HG03025 (cell line): ENCODE measurements at regions not wholly inside any gene's neighbourhood (a gene's known extent, or its start where the extent isn't known, plus 50 kb on each side); places are given as distances from the start of the nearest gene placed in this dataset.

Experiments used
- ATAC-seq: cut with Tn5 transposase; IDR thresholded peaks from one replicate; pipeline ENCODE4 v1.9.1; 2021; ENCODE audit warnings: mild to moderate bottlenecking, moderate library complexity; ENCODE audit not compliant: unreplicated experiment, low FRiP score

- no peak for ATAC-seq
Measured at GRCh38 chrX:110408949-110409588, 50.4 kb downstream of the RTL9 start.

GRCh38 chrX:110409925-110410324, 51.3 kb downstream of the RTL9 start:
- ATAC-seq, result no peak

DNA sequence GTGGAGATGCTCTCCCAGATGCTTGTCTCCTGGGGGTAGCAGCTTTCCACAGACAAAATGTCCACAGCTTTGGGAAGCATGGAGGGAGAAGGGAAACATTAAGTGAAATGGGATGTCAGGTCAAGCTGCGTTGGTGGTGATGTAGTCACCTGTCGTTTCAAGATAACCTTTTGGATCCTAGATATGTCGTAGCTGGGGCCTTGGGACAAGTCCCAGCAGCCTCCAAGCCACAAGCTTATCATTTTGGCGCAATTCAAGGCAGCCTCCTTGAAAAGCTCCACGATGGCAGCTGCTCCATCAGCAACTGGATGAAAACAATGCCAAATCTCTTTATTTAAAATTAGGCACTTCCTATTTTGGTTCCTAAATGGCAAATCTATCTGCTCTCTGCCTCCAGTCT, 52.0 kb downstream of the RTL9 start:
- no peak for ATAC-seq

DNA sequence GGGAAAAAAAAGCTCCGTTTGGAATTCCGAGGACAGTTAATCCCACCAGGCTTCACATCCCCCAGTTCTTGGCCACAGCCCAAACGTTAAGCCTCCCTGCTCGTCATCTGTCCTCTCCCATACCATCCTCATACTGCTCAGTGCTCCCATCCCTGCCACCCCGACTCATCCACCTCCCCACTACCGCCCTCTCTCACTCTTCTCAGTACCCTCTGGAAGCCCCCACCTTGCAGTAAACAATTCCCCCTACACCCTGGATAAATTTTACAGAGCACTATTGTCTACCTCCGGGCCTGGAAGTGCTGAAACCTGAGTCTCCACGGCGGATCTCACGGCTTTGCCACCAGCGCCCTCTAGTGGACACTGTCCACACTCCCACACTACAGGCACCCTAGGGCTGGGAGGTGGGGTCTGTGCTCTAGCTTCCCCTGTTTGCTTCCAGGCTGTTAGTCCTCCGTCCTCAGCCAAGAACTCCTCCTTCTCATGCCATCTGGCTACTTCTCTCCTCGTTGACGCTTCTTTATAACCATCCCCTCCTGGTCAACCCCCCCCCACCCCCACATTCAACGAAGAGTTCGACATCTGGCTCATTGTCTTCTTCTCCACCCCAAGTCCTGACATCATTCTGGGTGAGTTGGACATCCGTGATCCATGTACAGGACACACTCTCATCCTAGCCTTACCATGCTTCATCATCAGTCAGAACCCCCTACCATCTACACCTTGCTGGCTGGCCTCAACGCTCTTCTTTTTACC, 54.5 kb downstream of the RTL9 start:
- peak; percentile 75 for ATAC-seq

GRCh38 chrX:110413727-110414124, 55.1 kb downstream of the RTL9 start:
- no peak for ATAC-seq

DNA sequence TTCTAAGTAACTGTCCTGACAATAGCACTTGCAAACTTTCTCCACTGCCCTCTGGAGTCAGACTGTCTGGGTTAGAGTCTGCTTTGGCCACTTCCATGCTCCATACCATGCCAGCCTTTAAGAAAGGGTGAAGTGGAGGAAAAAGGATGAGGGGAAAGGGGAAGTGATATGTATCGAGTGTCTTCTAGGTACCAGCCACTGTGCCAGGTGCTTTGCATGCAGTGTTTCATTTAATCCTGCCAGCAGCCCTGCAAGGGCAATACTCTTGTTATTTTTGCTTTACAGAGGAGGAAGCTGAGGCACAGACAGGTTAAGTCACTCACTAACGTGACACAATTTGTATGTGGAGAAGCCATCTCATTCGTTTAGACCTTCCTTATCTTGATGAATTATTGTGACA, 55.6 kb downstream of the RTL9 start:
- ATAC-seq, result peak; percentile 7

- peak; percentile 49 for ATAC-seq
Measured at GRCh38 chrX:110414679-110415439, 56.2 kb downstream of the RTL9 start.

GRCh38 chrX:110415440-110416170, 57.0 kb downstream of the RTL9 start:
- no peak for ATAC-seq

GRCh38 chrX:110417128-110417527, 58.5 kb downstream of the RTL9 start:
- ATAC-seq, result no peak

DNA sequence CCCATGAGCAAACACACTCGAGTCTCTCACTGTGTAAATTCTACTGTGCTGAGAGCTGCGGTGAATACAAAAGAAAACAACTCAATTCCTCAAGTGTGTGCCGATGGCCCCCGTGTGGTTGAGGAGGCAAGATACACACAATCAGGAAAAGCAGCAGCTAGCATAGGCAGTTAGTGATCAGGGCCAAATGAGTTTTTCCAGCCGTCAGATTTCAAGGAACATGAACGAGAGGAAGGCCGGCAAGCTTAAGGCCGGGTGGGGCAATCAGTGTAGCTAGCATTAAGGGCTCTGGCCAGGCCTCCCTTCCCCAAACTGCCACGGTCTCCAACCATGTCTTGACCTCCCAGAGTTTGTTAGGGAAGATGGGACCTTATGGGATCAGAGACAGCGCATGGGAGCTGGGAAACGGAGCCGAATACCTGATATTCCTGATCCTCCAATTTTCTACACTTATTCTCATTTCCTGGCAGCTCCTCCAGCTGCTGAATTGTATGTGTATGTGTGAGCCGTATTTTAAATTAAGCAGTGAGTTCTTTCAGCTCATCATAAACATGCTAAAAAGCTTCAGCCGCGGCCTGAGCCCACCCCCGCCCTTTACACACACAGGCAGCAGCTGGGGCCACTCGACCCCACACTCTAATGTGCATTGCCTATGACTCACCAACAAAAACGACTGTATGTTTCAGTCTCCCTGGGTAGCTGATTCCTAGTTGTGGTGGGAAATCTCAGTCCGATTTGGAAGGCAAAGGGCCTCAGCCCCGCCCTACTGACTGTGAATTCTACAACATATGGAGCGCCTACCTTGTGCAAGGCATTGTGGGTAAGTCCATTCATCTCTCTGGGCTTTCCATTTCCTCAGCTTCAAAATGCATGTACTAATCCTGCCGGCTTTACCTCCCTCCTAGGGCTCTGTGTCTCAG, 59.9 kb downstream of the RTL9 start:
- ATAC-seq, result no peak

DNA sequence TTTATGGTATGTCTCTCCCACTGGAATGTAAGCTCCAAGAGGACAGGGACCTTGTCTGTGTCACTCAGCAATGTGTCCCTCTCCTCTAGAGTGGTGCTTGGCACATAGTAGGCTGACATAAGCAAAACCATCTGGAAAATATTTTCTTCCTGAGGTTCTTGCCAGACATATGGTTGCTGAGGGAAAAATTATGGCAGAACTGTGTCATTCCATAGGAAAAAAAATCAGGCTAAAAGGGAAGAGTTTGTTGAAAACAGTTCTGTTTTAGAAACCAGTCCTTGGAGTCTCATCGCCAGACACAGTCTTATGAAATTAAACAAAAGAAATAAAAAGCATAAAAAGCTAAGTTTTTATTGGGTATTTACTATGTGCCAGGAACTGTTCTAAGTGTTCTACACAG, 60.9 kb downstream of the RTL9 start:
- ATAC-seq, result no peak

DNA sequence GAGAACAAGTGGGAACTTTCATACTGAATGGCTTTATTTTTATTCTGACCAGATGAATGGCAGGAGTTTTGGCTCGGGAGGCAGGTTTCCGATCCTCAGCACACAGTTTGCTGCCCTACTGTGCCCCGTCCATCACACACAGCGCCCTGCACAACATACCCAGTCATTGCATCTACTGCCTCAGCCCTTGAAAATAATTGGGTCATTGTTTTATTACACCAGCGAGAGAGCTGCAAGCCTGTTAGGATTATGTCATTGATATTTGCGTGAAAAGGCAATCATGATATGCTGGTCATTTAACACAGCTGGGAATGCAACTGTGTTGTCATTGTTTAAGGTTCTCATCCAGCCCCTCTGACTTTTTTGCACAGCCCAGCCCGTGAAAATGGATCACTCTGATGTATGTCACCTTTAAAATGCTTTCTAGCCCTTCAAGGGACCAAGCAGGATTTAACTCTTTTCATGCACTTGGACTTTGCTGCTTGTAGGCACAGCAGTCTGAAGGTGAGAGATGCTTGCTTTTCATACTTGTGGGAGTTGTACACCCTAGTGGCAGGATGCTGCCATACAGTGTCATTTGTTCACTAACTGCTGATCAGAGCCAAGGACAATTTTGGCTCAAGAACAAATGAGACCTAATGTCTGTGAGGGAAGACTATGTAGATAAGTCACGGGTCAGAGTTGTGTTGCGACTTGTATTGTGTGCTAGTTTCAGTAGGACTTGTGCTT, 62.3 kb downstream of the RTL9 start:
- ATAC-seq, result no peak

GRCh38 chrX:110421500-110422455, 63.1 kb downstream of the RTL9 start:
- no peak for ATAC-seq

DNA sequence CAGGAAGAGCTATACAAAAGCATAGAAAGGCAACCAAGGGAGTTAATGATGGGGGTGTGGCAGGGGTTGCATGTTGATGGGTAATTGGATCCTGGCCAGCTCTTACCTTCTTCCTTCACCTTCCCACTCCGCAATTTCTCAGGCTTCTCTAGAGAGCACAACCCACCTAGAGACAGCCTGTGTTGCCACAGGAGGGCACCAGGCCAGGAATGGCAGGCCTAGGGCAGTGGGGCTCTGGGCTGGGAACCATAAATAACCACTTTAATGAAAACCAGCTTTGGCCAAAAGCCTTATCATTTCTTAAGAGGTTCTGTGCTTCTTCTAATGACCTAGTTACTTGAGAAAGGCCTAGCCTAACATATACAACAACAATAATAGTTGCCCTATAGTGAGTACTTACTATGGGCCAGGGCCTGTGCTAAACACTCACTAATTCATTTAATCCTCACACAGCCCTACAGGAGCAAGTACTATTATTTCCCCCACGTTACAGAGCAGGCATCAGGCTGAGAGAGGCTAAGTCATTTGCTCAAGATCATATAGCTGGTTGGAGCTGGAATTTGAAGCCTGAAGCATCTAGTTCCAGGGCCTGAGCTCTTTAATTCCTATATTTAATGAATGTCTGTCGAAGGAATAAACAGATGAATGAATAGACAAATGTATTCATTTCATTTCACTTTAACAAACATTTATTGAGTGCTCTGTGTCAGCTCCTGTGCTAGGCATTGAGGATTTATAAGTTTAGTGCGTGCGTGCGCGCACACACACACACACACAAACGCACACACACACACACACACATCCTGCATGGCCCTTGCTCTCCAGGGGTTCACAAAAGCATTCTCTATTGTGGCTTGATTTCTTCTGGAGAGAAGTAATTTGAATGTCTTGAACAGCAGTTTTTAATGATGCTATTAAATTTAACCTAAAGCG, 66.8 kb downstream of the RTL9 start:
- no peak for ATAC-seq

- ATAC-seq, result no peak
Measured at GRCh38 chrX:110426155-110426504, 67.5 kb downstream of the RTL9 start.

DNA sequence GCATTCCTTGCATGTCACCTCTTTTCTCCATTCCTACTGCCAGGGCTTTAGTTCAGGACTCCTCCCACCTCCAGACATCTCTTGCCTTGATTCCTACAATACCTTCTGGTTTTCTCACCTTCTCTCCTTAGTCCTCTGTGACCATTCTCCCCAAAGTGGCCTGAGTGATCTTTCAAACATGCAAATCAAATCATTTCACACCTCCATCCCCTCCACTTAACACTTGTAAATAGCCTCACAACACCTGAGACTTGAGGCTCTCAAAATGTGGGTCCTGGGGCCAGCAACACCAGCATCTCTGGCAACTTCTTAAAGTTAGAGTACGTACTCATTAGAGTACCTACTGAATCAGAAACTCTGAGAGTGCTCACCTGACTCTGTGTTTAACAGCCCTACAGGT, 68.4 kb downstream of the RTL9 start:
- ATAC-seq, result no peak

DNA sequence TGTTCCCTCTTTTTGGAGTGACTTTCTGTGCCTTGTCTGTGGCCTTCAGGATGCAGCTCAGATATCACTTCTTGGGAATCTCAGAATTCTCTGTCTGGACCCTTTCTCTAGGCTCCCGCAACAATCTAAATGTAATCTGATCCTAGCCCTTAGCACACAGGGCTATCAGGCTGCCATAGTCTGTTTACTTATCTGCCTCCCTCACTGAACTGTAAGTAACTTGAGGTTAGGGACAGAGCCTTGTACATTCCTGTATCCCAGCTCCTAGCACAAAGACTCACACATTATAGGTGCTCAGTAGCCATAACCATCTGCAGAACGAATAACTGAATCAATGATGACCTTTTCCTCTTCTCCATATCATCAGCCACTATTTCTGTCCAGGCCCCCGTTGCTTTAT, 69.5 kb downstream of the RTL9 start:
- no peak for ATAC-seq
